ENCODE measurements at regions not wholly inside any gene's neighbourhood (a gene's known extent, or its start where the extent isn't known, plus 50 kb on each side); places are given as distances from the start of the nearest gene placed in this dataset.

GRCh38 chr13:83229574-83230305 is 652.5 kb downstream of the SLITRK1 start:
- H3K4me1 ChIP-seq: no peaks in the 10 kb centered on the region
- no peak for DNase-seq (ENCODE audit: low spot score)
- no peaks in the 10 kb centered on the region for H3K27me3 ChIP-seq
- H3K4me3 ChIP-seq: no peak overlapping the region
- H3K27ac ChIP-seq: no peak overlapping the region
- H3K36me3 ChIP-seq: no peaks in the 10 kb centered on the region
- TF ChIP-seq, protein P1, sequence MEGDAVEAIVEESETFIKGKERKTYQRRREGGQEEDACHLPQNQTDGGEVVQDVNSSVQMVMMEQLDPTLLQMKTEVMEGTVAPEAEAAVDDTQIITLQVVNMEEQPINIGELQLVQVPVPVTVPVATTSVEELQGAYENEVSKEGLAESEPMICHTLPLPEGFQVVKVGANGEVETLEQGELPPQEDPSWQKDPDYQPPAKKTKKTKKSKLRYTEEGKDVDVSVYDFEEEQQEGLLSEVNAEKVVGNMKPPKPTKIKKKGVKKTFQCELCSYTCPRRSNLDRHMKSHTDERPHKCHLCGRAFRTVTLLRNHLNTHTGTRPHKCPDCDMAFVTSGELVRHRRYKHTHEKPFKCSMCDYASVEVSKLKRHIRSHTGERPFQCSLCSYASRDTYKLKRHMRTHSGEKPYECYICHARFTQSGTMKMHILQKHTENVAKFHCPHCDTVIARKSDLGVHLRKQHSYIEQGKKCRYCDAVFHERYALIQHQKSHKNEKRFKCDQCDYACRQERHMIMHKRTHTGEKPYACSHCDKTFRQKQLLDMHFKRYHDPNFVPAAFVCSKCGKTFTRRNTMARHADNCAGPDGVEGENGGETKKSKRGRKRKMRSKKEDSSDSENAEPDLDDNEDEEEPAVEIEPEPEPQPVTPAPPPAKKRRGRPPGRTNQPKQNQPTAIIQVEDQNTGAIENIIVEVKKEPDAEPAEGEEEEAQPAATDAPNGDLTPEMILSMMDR (IDR thresholded peaks at IDR 0.05): no peak
- H3K9me3 ChIP-seq: no peaks in the 10 kb centered on the region

DNA sequence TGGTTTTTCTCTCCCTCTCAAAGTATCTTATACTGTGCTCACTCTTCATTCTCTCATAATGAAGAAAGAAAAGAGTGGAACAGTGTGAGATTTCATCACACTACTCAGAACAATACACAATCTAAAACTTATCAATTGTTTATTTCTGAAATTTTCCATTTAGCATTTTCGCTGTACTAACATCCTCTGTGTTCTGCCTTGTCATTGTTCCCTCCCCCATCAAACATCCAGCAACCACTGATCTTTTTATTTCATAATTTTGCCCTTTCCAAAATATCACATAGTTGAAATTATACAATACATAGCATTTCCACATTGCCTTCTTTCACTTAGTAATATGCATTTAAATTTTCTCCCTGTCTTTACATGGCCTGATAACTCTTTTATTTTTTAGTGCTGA is 658.7 kb downstream of the SLITRK1 start:
- Histone ChIP-seq H3K4me3 (no peak overlapping the region), H3K27me3 (no peaks in the 10 kb centered on the region), H3K9me3 (no peaks in the 10 kb centered on the region), H3K27ac (no peak overlapping the region), H3K36me3 (no peaks in the 10 kb centered on the region), H3K4me1 (no peaks in the 10 kb centered on the region)
- TF ChIP-seq, protein P1 (IDR thresholded peaks at IDR 0.05): no peak
- DNase-seq (ENCODE audit: low spot score): no peak

DNA sequence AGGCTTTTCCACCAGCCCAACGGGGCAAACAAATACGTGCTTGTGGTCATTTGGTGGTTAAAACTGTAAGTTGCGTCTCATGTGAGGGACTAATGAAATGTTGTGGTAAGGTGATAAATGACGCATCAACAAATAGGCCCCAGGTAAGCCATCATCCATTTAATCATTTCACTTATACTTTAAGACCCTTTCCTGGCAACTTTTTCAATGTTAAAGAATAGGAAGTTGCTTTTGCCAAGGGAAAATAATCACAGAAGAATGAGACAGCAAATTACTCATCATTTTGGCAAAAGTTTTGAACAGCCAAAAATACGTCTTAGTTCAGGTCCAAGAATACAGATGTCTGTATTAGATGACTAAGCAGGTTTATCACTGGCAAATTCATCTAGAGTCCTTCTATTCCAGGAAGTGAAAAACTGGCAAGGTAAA is 660.4 kb downstream of the SLITRK1 start:
- Histone ChIP-seq H3K9me3 (no peaks in the 10 kb centered on the region), H3K27me3 (no peaks in the 10 kb centered on the region), H3K4me3 (no peak overlapping the region), H3K36me3 (no peaks in the 10 kb centered on the region), H3K27ac (no peak overlapping the region), H3K4me1 (no peaks in the 10 kb centered on the region)
- TF ChIP-seq, protein P1 (IDR thresholded peaks at IDR 0.05): no peak
- DNase-seq (ENCODE audit: low spot score): no peak

DNA sequence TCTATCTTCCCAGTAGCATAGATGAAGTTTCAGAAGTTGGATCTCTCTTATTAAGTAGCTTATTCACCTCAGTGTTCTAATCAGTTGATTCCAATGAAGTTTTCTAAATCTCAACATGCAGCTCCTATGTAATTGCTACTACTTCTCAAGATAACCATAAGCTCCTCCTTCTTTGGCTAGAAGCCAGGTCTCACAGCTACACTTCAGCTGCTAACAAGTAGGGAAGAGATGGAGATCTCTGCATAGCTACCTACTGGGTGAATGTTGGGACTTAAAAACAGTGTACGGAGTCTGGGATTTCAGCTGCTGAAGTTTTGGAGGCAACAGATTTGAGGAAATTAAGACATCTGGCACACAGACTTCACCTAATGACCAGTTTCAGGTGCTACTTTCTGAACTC is 661.0 kb downstream of the SLITRK1 start:
- no peak overlapping the region for H3K4me3 ChIP-seq
- no peaks in the 10 kb centered on the region for H3K36me3 ChIP-seq
- H3K9me3 ChIP-seq: no peaks in the 10 kb centered on the region
- TF ChIP-seq, protein P1 (IDR thresholded peaks at IDR 0.05): no peak
- DNase-seq (ENCODE audit: low spot score): no peak
- no peak overlapping the region for H3K27ac ChIP-seq
- H3K27me3 ChIP-seq: no peaks in the 10 kb centered on the region
- H3K4me1 ChIP-seq: no peaks in the 10 kb centered on the region

DNA sequence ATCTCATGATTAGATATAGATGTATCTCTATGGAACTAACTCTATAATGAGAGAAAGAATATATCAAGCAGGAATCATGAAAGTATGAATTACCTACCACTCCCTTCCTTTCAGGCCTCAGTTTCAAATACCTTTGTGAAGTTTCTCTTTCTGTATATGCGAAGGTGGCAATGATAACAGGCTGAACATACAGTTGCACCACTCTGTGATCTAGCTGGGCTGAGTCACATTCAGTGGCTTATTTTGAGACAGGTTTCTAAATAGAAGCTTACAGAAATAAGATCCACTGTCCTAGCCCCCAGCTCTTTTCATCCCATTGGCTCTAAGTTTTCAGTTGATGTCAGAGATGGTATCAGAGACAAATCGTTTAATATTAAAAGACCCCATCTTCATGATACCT is 662.0 kb downstream of the SLITRK1 start:
- TF ChIP-seq, protein P1 (IDR thresholded peaks at IDR 0.05): no peak
- Histone ChIP-seq H3K36me3 (no peaks in the 10 kb centered on the region), H3K9me3 (no peaks in the 10 kb centered on the region), H3K4me3 (no peak overlapping the region), H3K27ac (no peak overlapping the region), H3K4me1 (no peaks in the 10 kb centered on the region), H3K27me3 (no peaks in the 10 kb centered on the region)
- no peak for DNase-seq (ENCODE audit: low spot score)

GRCh38 chr13:83219832-83220231 is 662.4 kb downstream of the SLITRK1 start:
- no peak overlapping the region for H3K4me3 ChIP-seq
- no peak overlapping the region for H3K27ac ChIP-seq
- no peaks in the 10 kb centered on the region for H3K27me3 ChIP-seq
- no peaks in the 10 kb centered on the region for H3K4me1 ChIP-seq
- TF ChIP-seq, protein P1 (IDR thresholded peaks at IDR 0.05): no peak
- H3K36me3 ChIP-seq: no peaks in the 10 kb centered on the region
- DNase-seq (ENCODE audit: low spot score): no peak
- H3K9me3 ChIP-seq: no peaks in the 10 kb centered on the region
